DMS53 treated with DMSO at 0.1 percent for 48 hours (cell line): ENCODE measurements at regions not wholly inside any gene's neighbourhood (a gene's known extent, or its start where the extent isn't known, plus 50 kb on each side); places are given as distances from the start of the nearest gene placed in this dataset.

Source experiments
- DNase-seq: peaks from one replicate; lab custom pipeline; 2025; ENCODE audit not compliant: unreplicated experiment; lab: John Stamatoyannopoulos, UW

GRCh38 chr13:26456650-26457049 lies 100.8 kb upstream of the WASF3 start:
- DNase-seq: no peak

- peak; percentile 15 for DNase-seq
These were observed 100.3 kb upstream of the WASF3 start for GRCh38 chr13:26457212-26457611.

- no peak for DNase-seq
These were observed 99.2 kb upstream of the WASF3 start for GRCh38 chr13:26458196-26458749.

- DNase-seq: no peak
These were observed 98.0 kb upstream of the WASF3 start for GRCh38 chr13:26459276-26460131.

- no peak for DNase-seq
These were observed 96.8 kb upstream of the WASF3 start for GRCh38 chr13:26460648-26461047.

GRCh38 chr13:26463296-26463695 lies 94.2 kb upstream of the WASF3 start:
- DNase-seq: no peak

GRCh38 chr13:26463848-26464247 lies 93.6 kb upstream of the WASF3 start:
- DNase-seq: no peak

- DNase-seq: no peak
These were observed 92.0 kb upstream of the WASF3 start for GRCh38 chr13:26465514-26465913.

- DNase-seq: no peak
These were observed 91.5 kb upstream of the WASF3 start for GRCh38 chr13:26465954-26466353.

- no peak for DNase-seq
These were observed 89.2 kb upstream of the WASF3 start for GRCh38 chr13:26468265-26468801.

GRCh38 chr13:26469602-26470001 lies 87.9 kb upstream of the WASF3 start:
- DNase-seq: no peak

- DNase-seq: no peak
These were observed 85.7 kb upstream of the WASF3 start for GRCh38 chr13:26471807-26472206.

- no peak for DNase-seq
These were observed 83.8 kb upstream of the WASF3 start for GRCh38 chr13:26473571-26474230.

GRCh38 chr13:26474286-26474685 lies 83.2 kb upstream of the WASF3 start:
- no peak for DNase-seq

- no peak for DNase-seq
These were observed 82.0 kb upstream of the WASF3 start for GRCh38 chr13:26475176-26476110.

- no peak for DNase-seq
These were observed 81.2 kb upstream of the WASF3 start for GRCh38 chr13:26476111-26476781.

GRCh38 chr13:26476782-26477142 lies 80.7 kb upstream of the WASF3 start:
- no peak for DNase-seq

GRCh38 chr13:26477681-26478080 lies 79.8 kb upstream of the WASF3 start:
- DNase-seq: no peak

- DNase-seq: no peak
These were observed 77.1 kb upstream of the WASF3 start for GRCh38 chr13:26480246-26480855.
